ENCODE measurements at regions not wholly inside any gene's neighbourhood (a gene's known extent, or its start where the extent isn't known, plus 50 kb on each side); places are given as distances from the start of the nearest gene placed in this dataset.

DNA sequence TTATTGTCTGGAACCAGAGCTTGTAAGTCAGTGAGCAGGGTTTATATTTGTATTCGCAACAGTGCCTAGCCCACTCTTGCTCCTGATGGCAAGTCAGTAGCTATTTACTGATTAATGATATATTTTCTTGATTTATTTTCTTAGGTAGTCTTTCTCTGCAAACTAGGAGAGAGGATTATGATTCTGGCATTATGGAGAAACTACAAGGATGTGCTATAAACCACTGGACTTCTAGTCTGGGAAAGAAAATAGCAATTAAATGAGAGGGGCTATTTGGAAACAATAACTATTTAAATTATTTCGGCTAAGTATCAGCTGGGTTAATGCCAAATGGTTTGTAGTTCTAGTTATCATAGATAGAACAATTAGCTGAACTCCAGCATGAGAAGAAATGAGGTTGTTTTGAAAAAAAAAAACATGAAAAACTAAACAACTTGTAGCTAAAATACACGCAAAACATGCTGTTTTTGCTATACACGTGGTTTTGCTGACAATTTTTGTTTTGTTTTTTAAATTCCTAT, 304.9 kb upstream of the TCF21 start:
- DNase-seq = no peak

DNA sequence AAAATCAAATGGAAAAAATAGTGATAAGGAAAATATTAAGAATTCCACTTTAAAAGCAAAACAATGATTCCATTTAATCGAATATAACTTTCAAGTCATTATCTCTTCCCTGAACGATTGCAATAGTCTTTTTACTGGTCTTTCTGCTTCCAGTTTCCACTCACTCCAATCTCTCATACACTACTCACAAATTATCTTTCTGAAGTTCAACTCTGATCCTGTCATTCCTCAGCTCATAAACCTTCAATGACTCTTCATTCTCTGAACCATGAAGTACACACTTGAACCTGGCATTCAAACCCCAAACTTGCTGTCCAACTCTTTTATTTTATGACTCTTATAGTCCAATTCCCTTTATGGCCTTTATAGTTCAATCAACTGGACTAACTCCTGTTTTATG, 304.1 kb upstream of the TCF21 start:
- no peak for DNase-seq

DNA sequence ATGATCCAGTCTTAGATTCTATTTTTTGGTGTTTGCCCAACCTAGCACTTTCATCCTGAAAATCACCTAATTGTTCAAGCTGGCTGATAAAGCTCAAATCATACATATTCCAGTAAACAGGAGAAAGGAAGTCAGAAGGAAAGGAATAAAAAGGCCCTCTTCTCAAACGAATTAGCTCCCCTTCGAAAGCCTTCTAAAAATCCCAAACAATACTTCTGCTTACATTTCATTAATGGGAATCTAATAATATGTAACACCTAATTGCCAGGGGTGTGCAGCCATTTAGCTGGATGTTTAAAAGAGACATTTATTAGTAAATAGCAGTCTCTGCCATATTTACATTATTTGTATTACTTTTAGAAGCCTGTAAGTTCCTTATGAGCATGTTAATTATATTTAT, 302.9 kb upstream of the TCF21 start:
- DNase-seq = no peak

DNA sequence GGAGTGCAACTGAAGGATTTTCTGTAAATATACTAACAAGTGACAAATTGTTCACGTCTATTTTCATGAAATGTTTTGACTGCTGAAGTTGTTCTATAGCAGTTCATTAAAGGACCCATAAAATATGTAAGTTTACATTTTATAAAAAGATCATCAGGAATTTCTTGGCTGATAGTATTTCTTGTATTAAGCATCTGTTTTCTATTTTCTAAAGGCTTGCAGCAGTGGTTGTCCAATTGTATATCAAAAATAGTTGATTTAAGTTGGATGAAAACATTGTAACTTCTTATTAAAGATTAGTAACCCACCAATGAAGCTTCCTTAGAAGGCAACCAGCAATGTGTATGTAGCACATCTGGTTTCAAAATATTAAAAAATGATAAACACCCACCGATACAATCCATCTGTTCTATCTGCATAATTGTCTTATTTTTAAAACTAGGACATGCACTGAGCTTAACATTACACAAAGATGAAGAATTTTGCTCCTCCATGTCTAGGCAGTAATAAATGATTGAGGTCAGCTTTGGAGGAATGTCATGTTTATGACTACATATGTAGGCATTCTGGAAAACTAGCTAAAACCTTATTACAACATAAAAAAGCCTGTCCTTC, 301.3 kb upstream of the TCF21 start:
- DNase-seq = no peak

DNA sequence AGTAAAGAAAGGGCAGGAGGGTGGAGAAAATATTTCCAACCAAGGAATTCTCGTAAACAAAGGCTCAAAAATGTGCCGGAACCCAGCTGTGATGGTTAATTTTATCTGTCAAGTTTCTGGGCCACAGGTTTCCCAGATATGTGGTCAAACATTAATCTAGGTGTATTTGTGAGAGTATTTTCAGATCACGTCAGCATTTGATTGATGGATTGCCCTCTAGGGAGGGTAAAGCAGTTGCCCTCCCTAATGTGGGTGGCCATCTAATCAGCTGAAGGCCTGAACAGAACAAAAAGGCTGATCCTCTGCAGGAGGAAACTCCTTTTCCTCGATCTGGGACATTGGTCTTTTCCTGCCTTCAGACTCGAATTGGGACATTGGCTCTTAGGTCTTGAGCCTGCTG, 298.7 kb upstream of the TCF21 start:
- DNase-seq = no peak

DNA sequence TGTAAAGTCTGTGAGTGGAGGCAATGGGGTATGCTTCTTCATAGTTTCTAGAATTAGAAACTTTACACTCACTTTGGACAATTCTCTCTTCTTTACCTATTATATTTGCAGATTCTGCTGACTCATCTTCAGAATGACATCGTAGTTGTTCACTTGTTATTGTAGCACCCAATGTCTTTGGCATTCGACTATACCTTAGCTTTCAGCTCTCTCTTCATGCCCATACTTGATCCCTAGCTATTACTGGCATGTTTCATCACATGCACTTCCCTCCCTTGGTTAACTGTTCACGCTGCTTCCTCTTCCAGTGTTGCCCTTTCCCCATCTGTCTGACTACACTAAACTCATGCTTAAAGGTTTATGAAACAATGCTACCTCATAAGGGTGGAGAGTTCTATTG, 298.1 kb upstream of the TCF21 start:
- DNase-seq = no peak

DNA sequence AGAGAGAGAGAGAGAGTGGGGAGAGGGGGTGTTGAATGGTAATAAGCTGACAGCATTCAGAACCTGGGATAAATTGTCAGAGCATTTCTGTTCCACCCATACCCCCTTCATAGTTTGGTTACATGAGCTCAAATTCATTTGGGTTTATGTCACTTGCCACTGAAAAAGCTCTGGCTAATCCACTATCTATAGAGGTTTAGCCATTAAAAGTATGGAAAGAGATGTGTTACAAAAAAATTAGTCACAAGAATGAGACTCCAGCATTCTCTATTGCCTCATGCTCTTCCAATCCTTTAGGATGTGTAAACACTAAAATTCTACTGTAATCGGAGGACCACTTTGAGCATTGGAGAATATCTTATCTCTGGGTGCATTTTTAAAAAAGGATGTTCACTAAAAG, 297.6 kb upstream of the TCF21 start:
- no peak for DNase-seq

DNA sequence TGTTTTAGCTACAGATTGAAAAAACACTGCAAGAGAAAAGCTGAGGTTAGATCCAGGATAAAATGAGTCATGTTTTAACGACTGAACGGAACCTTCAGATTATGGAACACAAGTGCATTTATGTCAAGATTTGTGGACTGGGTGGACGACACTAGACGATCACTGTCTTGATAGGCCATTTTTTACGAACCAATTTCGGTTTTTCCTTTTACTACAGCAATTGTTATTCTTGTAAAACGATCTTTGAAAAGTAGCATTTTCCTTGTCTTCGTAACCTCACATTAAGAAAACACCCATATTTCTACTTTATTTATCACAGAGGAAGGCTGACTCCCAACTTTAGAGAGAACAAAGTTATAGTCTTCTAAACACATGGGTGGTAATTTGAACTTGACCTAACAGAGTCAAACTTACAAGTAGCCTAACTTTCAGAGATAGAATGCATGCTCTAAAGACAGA, 294.2 kb upstream of the TCF21 start:
- DNase-seq = no peak

DNA sequence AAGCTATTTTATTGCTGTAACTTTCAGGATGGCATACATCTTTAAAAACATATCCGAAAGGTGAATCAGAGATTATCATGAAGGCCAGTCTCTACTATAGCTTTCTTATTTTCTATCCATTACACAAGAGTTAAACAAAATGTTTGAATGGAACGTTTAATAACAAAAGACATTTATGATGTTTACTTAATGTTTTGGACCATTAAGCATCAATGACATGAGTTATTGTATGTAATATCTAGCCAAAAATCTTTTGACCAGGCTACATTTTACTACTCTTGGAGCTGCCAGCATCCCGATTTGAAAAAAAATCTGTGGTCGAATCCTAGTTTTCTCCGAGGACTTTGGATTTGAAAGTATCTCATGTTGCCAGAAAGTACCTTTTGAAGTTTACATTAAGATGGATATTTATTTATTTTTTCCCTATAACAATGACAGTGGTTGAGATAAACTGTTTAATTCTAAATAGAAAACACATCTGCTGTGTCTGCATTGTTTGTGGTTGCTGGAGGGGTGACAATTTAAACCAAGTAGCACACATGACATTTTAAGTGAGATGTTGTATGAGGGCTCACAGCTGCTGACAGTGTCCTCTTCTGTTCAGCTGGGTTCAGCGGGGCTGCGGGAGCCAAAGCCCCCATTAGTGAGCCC, 293.7 kb upstream of the TCF21 start:
- no peak for DNase-seq

DNA sequence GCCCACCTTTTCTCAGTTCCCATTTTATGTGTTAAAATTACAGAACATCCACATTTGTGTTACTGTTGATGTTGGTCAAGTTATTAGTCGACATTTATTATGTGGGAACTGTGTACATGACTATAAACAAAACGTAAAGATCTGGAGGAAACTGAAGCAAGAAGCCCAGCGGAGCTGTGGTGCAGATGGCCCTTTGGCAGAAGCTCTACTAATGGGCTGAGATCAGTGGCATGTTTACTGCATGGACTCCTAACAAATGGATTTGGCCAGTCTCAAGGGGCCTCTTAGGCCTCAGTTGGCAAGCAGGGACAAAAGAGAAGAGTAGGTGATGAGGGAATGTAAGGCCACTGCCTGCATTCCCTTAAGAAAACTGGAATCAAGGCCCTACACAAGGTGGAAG, 282.1 kb upstream of the TCF21 start:
- no peak for DNase-seq

DNA sequence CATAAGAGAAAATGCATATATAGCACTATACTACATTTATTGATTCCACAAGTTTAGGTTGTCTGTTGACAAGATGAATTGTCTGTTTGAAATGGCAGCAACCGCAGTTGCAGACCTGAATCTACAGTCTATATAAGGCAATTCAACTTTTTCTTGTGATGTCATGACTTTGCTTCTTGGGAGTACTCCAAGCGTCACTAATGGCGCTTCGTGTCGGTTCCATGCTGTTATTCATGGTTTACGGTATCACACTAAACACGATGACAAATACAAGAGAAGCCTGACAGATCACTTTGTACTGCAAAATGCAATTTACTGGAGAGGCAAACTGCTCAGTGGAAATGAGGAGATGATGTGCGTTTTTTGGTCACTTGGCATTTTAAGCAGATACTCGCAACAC, 280.3 kb upstream of the TCF21 start:
- no peak for DNase-seq

DNA sequence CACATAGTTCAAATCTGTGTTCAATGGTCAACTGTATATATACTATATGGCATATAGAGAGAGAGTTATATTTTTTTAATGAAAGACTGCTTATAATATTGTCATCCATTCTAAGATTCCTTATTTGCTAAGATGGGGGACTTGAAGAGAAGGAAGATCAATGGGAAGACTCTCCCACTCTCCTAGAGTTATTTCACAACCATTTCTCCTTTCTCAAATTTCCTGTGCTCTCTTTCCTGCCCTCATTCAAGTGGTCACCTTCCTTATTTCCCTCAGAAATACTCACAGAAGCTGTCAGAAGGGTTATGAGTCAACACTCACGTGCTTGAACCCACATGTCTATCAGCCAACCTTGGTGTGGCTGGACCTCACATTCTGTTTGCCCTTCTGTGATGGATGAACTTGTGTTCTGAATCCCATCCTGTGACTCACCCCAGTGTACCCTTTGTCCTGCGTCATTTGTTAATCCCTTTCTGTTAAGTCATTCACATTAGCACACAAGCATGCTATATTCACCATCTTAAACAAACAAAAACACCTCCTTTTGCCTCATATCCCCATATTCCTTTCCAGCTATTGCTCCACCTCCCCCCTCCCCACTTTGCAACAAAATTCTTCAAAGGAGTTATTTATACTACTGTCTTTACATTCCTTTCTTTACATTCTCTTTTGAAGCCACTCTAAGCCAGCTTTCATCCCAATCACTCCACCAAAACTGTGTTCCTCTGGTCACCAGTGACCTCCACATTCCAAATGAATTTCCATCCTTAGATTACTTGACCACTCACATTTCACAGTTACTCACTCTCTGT, 279.3 kb upstream of the TCF21 start:
- DNase-seq = no peak

DNA sequence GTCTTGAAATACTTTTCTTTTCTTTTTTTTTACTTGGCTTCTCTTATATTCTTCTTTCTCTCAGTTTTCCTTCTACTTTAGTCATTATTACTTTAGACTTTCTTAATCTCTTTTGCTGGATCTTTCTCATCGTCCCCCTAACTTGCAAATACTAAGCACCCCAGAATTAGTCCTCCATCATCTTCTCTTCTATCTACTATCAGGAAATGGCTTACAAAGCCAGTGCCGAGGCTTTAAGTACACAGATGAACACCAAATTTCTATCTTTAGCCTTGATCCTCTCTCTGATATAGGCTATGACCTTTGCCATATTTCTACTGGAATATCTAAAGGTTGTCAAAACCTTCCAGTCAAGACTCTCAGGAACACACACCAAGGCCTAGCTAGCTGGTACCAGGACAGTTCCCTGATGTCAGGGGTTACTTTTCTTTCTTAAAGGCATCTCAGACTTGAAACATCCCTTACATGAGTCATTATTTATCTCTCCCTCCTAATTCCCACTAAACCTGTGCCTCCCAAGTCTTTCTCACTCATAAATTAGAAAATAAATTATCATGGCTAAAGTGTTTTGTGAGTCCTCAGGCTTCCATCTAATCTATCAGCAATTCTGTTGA, 278.6 kb upstream of the TCF21 start:
- no peak for DNase-seq

DNA sequence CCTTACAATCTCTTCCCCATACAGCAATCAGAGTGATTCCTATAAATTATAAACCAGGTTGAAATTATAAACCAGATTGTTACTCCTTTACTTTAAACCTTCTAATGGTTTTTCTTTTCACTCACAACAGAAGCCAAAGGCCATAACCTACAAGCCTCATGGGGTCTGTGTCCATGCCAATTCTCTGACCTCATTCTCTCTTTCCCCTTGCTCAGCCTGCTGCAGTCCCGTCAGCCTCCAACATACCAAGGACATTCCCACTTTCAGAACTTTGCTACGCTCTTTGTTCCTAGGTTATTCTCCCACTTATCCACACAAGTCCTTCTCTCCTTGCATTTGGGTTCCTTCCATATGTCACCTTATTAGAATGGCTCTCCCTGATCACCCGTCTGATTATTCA, 277.9 kb upstream of the TCF21 start:
- DNase-seq = no peak

DNA sequence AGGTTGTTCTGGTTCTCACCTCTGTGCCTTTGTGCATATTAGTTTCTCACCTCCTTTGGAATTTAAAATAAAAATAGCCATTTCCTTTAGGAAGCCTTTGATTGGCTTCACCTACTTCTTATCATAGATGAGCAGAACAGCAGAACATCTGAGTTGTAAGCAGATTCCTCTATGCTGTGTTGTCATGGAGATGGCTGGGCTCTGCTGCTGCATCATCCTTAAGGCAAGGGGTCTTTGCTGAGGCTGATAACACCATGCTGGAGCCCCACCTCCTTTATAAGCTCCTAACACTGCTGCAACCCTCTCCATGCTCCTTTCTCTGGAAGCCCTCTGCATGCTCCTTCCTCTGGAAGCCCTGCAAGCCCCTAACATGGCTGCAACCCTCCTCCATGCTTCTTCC, 276.5 kb upstream of the TCF21 start:
- no peak for DNase-seq

DNA sequence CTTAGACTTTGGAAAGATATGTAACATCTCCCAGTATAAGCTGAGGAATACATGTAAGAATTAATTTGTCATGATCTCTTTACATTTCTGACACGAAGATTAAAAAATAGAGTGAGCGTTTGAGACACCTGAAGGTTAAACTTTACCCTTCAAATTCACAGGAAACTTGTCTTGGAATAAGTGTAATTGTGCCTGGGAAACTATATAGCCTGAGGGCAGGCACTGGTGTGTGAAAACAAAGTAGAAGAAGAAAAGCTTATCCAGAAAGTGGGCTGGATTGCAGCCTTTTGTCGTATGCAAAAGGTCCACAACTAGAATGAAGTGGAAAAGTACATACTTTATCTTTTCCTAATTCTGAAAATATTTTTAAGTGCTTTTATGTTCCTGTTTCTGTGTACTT, 275.7 kb upstream of the TCF21 start:
- DNase-seq = no peak

DNA sequence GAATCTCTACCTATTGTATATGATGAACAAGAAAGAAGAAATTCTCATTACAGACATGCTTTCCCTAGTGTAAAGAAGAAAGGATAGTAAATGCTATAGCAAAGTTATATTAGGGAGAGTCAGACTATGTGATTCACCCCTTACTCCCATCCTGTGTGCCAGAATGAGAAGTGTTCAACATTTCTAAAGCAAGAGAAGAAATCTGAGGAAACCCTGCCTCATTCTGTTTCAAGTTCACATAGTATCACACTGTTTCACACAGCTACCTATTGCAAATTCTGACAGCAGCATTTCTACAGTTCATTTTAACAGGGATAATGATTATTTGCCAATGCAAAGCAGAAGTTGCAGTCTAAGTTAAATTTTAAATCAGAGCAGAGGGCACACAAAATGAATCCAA, 267.2 kb upstream of the TCF21 start:
- no peak for DNase-seq

DNA sequence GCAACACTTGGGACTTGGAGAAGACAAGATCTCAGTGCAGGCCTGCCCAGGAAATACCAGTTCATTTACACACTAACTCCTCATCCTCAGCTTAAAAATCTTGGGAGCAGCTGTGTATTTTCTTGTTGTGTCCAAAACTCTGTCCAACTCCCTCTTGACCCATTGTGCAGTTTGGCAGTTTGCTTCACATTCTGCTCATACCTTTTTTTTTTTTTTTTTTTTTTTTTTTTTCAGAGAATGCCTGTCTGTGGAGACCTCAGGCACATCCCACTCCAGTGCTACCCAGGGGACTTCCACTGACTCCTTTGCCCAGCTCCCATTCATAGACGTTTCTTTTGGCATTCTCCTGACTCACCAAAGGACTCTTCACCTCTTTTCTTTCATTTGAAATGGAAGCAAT, 265.8 kb upstream of the TCF21 start:
- no peak for DNase-seq

DNA sequence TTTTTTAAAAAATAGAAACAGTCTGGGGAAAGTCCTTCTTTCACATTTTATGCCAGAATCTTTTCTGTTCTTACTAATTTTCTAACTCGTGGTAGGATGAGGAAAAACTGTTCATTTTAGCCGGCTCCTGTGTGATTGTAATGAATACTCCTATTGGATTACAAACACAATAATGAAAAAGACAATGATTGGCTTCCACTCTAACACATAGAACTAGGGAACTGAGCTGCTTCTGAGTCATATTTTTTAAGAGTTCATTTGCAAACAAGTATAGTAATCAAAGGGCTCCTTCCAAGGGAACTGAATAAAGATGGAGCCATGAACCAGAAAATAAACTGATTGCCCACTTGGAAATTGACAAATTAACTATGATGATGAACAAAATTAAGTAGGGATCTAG, 265.3 kb upstream of the TCF21 start:
- DNase-seq = no peak

DNA sequence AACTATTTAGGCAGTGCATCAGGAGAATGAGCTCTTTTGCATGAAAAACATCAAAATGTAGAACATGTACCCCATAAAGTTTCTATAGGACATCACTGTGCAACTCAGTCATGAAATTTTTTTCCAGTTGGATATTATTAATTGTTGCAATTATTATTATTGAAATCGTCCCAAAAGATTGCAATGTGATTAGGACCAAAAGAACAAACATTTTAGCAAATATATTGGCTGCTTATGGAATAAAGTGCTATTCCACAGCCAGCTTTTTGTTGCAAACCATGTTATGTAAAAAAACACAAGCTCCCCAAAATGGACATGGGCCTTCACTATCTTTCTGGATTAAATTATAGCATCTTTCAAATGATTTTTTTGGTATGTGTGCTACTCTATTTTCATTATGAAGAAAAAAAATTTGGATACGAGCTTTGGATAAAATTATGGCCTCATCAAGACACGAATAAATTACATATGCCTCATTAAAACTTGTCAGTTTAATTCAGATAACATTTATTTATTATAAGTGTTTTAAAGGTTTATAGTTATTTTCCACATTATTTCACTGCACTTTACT, 262.7 kb upstream of the TCF21 start:
- no peak for DNase-seq

DNA sequence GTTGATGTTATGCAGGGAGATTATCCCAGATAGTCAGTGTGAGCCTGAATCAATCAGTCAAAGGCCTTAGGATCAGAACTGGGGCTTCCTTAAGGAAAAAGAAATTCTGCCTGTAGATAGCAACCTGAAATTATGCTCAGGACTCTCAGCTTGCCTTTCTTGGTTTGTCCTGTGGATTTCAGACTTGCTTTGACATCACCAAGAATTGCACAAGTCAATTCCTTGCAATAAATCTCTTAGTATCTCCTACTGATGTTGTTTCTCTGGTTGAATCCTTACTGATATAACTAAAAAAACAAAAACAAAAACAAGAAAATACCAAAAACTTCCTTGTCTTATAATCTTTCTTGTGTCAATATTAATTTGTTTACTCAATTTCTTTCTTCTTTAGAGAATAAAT, 258.9 kb upstream of the TCF21 start:
- no peak for DNase-seq

DNA sequence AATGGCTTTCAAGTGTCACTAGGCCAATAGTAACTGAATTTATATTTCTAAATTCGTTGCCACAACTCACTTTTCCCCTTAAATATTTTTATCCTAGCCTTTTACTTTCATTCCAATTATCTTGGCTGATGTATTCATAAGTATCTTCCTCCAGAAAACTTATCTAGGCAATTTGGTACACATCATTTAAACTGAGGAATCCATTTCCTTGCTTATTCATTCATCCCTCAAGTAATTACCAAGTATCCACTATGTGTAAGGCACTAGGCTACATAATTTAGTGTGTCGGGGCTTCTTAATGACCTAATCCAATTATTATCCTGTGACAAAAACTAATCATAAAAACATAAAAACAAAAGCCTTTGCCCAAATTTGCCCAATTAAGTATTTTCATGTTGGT, 258.3 kb upstream of the TCF21 start:
- no peak for DNase-seq

DNA sequence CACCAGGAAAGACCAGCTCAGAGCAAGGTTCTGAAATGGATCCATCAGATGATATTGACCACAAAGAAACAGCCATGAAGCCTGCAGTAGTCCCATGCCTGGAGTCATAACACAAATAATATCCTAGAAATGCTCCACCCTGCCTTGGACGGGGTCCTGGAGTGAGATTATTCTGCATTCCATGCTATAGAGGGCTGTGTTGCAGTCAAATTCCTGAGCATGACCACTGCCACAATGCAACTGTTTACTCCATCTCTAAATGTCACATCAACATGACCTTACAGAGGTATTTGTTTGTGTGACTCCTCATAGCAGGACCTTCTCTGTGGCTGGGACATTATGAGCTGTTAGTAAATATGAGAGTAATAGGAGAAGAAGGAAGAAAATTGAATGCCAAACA, 257.5 kb upstream of the TCF21 start:
- no peak for DNase-seq

Data from CD4-positive, alpha-beta T cell treated with Interleukin-12 subunit alpha and Interleukin-12 subunit beta, for 1 hour (primary cell).